NCI-H146 (cell line): ENCODE measurements at regions not wholly inside any gene's neighbourhood (a gene's known extent, or its start where the extent isn't known, plus 50 kb on each side); places are given as distances from the start of the nearest gene placed in this dataset.
A peak's percentile ranks its signal among the peaks of the same experiment; 100 is the strongest.
"Not testable (repeated sequence)": the region's sequence is repeated elsewhere in the genome, so short reads cannot be mapped to it uniquely, and the experiment has no call there.

Source experiments
- DNase-seq: peaks from one replicate; lab custom pipeline; 2025; lab: John Stamatoyannopoulos, UW

GRCh38 chr15:92763459-92763858 is 107.9 kb upstream of the FAM174B start:
- DNase-seq, result no peak

DNA sequence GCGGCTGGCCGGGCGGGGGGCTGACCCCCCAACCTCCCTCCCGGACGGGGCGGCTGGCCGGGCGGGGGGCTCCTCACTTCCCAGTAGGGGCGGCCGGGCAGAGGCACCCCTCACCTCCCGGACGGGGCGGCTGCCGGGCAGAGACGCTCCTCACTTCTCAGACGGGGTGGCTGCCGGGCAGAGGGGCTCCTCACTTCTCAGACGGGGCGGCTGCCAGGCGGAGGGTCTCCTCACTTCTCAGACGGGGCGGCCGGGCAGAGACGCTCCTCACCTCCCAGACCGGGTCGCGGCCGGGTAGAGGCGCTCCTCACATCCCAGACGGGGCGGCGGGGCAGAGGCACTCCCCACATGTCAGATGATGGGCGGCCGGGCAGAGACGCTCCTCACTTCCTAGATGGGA is 112.6 kb upstream of the FAM174B start:
- DNase-seq, result not testable (repeated sequence)

GRCh38 chr15:92770641-92771040 is 115.1 kb upstream of the FAM174B start:
- DNase-seq, result no peak

GRCh38 chr15:92772061-92772460 is 116.5 kb upstream of the FAM174B start:
- no peak for DNase-seq

DNA sequence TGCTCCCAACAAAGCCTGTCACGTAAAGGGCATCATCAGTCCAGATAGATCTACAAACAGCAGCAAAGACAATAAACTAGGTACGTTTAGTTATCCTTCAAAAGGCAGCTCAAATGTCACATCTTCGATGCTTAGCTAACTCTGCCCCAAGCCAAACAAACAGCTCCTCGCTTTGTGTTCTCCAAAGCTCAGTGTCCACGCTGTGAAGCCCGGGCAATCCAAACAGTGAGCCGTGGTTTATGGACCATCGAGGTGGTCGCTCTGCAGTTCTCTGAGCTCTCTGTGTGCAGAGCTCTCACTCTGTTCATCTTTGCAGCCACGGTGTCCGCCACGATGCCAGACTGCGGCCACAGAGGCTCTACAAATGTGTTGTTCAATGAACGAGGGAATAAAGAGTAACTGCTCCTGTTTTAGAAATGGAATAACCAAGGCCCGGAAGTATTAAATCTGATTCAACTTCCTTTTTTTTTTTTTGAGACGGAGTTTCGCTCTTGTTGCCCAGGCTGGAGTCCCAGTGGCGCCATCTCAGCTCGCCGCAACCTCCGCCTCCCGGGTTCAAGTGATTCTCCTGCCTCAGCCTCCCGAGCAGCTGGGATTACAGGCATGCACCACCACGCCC is 117.2 kb upstream of the FAM174B start:
- peak; percentile 11 for DNase-seq

DNA sequence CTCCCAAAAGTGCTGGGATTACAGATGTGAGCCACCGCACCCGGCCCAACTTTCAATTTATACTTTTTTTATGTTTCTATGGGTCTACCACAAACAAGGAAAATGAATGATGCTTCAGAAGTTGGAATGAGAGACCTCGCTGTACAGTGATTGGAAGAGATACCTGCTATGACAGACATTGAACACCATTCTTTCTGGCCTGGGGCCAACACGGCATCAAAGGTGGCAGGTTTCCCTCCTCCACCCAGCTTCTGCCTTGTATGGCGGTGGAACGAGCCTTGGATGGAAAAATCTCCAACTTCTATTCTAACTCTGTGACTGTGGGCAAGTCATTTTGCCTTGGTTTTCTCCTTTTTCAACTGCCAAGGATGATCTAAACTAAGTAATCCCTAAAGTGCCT is 117.8 kb upstream of the FAM174B start:
- DNase-seq, result no peak

DNA sequence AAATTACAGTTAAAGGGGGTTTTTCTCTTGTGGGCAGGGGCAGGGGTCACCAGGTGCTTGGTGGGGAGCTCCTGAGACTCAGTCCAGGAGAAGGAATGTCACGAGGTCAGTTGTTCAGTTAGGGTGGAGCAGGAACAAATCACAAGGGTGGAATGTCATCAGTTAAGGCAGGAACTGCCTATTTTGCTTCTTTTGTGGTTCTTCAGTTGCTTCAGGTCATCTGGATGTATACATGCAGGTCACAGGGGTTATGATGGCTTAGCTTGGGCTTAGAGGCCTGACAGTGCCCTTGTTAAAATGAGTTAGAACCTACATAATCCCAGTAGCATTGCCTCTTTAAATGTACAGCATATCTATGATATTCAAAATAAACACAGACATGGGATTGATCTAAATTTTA is 120.2 kb upstream of the CHD2 start:
- DNase-seq, result no peak

- peak; percentile 14 for DNase-seq
Measured at GRCh38 chr15:92780843-92781242, 119.3 kb upstream of the CHD2 start.

DNA sequence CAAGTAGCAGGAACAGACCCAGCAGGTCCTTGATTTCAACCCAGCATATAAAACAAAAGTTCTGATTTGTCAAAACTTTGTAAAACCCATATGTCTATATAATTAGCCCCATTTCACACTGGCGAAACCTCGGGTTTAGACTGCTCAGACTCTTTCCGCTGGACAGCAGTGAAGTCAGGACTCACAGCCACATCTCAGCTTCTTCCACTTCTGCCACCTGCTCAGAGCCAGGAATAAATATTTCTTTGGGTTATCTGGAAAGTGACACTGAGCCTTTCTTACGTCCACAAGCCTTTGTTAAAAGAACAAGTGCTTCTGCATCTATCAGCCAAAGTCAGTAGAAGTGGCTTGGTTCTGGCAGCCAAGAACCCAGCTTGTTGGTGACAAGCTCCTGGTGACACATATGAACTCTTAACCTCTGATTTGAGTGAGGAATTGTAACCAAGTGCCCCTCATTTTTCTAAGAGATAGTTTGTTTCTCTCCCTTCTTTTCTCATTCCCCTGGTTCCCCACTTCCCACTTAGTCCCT is 118.1 kb upstream of the CHD2 start:
- no peak for DNase-seq

DNA sequence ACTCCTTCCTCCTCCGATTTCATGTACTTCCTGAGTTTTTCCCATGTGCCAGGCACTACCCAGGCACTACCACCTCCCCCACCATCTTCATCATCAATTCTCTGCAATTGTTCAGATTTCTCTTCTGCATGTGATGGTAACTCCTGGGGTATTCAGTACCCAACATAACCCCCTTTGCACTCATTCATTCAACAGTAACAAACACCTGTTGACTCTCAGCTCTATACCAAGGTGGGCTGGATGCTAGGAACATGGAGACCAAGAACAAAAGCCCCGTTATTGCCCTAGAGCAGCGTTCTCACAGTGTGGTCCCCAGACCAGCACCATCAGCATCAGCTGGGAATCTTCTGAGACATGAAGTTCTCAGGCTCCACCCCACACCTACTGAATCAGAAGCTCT is 113.0 kb upstream of the CHD2 start:
- no peak for DNase-seq

DNA sequence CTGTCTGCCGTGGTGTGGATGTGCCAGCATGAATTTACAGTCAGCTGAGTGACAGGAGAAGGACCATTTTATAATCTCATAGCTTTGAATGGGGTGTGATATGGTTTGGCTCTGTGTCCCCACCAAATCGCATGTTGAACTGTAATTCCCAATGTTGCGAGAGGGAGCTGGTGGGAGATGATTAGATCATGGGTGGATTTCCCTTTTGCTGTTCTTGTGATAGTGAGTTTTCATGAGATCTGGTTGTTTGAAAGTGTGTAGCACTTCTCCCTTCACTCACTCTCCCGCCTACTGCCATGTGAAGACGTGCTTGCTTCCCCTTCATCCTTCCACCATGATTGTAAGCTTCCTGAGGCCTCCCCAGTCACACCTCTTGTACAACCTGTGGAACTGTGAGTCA is 111.9 kb upstream of the CHD2 start:
- no peak for DNase-seq

DNA sequence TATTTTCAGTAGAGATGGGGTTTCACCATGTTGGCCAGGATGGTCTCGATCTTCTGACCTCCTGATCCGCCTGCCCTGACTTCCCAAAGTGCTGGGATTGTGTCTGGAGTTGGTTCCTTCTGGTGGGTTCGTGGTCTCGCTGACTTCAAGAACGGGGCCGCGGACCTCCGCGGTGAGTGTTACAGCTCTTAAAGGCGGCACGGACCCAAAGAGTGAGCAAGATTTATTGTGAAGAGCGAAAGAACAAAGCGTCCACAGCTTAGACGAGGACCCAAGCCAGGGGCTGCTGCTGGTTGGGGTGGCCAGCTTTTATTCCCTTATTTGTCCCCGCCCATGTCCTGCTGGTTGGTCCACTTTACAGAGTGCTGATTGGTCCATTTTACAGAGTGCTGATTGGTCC is 111.3 kb upstream of the CHD2 start:
- not testable (repeated sequence) for DNase-seq

- no peak for DNase-seq
Measured at GRCh38 chr15:92796161-92796611, 103.9 kb upstream of the CHD2 start.

DNA sequence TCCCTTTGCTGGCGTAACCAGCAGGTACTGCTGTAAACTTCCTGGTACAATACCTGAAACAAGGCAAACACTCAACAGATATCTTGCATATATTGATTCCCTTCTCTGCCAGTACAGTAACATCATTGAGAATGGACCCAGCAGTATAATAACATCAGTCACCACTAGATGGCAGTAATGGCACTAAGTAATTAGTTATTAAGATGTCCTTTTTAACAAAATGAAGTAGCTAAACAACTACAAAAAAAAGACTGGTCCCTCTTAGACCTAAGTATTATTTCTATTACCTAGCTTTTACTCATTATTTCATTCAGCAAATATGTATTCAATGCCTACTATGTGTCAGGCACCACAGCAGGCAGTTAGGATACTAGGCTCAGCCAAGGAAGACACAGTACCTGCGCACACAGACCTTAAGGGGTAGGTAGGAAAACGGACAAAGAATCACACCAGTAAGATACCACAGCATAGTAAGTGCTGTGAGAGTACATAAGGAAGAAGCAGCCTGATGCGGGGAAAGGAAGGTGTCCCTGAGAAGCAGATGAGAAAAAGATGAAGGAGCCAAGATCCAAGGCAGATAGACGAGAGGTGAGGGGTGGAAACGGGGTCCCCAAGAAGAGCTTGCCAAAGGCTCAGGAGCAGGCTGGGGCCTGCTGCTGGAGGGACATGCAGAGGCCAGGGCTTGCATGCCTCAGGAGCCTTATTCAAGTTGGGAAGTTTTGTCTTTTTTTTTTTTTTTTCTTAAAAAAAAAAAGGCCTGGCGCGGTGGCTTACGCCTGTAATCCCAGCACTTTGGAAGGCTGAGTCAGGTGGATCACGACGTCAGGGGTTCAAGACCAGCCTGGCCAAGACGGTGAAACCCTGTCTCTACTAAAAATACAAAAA is 102.7 kb upstream of the CHD2 start:
- DNase-seq, result peak; percentile 56

DNA sequence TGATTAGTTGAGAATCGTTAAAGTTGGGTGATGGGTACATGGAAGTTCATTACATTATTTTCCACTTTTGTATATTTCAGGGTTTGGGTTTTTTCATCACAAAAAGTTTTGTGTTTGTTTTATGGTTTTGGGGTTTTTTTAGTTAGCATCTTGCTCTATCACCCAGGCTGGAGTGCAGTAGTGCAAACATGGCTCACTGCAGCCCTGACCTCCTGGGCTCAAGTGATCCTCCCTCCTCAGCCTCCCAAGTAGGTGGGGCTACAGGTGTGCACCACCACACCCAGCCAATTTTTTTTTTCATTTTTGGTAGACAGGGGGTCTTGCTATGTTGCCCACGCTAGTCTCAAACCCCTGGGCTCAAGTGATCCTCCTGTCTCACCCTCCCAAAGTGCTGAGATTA is 100.1 kb upstream of the CHD2 start:
- DNase-seq, result no peak

- not testable (repeated sequence) for DNase-seq
Measured at GRCh38 chr15:92800416-92801055, 99.6 kb upstream of the CHD2 start.

GRCh38 chr15:92801056-92801773 is 98.9 kb upstream of the CHD2 start:
- not testable (repeated sequence) for DNase-seq

- DNase-seq, result no peak
Measured at GRCh38 chr15:92801774-92802464, 98.2 kb upstream of the CHD2 start.

GRCh38 chr15:92803536-92803851 is 96.6 kb upstream of the CHD2 start:
- no peak for DNase-seq

DNA sequence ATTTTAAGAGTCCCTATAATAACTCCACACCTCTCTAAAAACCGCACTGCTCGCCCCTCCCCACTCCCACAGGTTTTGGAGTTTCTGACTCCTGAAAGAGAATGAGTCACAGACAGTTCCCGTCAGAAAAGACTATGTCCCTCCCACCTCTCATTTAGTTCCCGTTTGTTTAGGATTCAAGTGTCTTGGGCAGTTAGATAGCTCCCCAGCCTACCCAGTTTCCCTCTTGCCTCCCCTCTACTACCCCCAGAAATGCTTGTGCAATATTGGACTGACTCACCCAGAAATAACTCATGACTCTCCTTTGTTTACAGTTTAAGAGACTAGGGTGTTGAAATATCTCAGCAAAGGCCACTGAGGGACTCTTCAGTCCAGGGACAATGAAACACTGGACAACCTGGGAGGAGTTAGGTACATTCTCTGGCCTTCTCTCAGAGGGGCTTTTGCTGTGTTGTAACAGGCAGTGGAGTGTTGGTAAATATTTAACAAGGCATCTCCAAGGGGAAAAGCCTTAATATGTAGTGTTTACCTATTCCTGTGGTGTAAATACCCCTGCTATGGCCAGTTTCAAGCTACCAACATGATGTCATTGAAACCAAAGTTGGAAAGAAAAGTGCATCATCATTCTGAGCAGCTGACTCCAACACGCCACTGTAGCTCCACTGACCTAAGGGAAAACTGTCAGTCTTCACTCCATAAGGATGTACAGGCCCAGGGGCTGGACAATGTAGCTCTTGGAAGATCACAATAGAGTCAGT is 96.1 kb upstream of the CHD2 start:
- DNase-seq, result no peak

DNA sequence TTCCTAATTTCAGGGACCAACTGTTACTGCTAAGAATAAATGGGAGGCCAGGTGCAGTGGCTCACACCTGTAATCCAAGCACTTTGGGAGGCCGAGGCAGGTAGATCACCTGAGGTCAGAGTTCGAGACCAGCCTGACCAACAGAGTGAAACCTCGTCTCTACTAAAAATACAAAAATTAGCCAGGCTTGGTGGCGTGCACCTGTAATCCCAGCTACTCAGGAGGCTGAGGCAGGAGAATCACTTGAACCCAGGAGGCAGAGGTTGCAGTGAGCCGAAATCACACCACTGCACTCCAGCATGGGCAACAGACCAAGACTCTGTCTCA is 95.6 kb upstream of the CHD2 start:
- DNase-seq, result not testable (repeated sequence)
